ENCODE measurements at regions not wholly inside any gene's neighbourhood (a gene's known extent, or its start where the extent isn't known, plus 50 kb on each side); places are given as distances from the start of the nearest gene placed in this dataset.

DNA sequence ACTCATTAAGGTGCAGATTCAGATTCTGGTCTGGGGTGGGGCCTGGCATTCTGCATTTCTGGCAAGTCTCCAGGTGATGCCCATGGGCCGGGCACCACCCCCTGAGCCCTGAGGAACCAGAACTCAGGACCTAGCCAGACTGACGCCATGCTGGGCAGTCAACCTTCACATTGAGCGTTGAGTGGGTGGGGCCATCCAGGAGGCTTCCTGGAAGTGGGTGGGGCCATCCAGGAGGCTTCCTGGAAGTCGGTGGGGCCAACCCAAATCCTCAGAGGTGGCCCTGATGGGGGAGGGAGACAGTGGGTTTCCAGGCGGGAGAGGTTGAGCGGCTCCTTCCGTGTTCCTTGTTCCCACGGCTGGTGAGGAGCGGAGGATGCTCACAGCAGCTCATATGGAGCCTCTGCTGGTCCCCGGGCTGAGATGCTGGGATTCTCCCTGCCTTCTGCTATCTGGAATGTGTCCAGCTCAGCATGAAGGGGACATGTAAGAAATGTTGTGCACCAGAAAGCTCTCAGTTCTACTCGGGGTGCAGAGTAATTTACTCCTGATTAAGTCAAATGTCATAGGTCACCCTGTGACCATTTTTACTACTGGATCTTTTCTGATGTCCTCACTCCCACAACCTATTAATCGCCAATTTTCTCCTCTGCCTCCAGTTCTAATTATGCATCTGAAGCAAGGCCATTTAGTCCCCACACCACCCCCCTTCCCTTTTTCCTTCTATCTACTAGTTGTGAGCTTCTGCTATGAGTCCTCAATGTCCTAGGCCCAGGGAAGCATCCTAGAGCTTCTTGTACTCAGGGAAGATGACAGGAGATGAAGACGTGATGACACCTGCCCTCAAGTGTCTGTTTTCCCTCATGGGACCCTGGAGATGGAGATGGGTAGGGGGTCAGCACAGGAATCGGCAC is 435.4 kb downstream of the PTPRU start:
- TF ChIP-seq, protein P1, sequence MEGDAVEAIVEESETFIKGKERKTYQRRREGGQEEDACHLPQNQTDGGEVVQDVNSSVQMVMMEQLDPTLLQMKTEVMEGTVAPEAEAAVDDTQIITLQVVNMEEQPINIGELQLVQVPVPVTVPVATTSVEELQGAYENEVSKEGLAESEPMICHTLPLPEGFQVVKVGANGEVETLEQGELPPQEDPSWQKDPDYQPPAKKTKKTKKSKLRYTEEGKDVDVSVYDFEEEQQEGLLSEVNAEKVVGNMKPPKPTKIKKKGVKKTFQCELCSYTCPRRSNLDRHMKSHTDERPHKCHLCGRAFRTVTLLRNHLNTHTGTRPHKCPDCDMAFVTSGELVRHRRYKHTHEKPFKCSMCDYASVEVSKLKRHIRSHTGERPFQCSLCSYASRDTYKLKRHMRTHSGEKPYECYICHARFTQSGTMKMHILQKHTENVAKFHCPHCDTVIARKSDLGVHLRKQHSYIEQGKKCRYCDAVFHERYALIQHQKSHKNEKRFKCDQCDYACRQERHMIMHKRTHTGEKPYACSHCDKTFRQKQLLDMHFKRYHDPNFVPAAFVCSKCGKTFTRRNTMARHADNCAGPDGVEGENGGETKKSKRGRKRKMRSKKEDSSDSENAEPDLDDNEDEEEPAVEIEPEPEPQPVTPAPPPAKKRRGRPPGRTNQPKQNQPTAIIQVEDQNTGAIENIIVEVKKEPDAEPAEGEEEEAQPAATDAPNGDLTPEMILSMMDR (IDR thresholded peaks at IDR 0.05) = no peak
- TF ChIP-seq POLR2A (IDR thresholded peaks at IDR 0.05) (no peak), EP300 (IDR thresholded peaks at IDR 0.05) (no peak)
